ENCODE measurements at regions not wholly inside any gene's neighbourhood (a gene's known extent, or its start where the extent isn't known, plus 50 kb on each side); places are given as distances from the start of the nearest gene placed in this dataset.

GRCh38 chr3:20669675-20670074 is 483.7 kb upstream of the SGO1 start:
- TF ChIP-seq CTCF (IDR thresholded peaks at IDR 0.05) (no peak), EZH2 (IDR thresholded peaks at IDR 0.05) (no peak), EZH2phosphoT487 (IDR thresholded peaks at IDR 0.05) (no peak)
